EH (cell line): ENCODE measurements at regions not wholly inside any gene's neighbourhood (a gene's known extent, or its start where the extent isn't known, plus 50 kb on each side); places are given as distances from the start of the nearest gene placed in this dataset.

Experiments used
- DNase-seq: peaks from one replicate; pipeline ENCODE4 v3.0.0-alpha.2; 2015; ENCODE audit warnings: low read depth

DNA sequence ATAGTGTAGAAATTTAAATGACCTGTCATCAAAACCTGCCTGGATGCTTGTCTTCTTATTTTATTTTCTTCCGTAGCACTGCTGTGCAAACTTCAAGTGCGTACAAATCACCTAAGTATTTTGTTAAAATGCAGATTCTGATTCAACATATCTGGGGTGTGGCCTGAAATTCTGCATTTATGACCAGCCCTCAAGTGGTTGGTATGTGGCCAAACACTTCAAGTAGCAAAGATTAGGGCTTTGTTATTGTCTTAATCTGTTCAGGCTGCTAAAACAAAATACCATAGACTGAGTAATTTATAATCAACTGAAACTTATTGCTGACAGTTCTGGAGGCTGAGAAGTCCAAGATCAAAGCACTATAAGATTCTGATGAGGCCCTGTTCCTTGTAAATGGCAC is 97.6 kb upstream of the LRRC3B start:
- DNase-seq = no peak

DNA sequence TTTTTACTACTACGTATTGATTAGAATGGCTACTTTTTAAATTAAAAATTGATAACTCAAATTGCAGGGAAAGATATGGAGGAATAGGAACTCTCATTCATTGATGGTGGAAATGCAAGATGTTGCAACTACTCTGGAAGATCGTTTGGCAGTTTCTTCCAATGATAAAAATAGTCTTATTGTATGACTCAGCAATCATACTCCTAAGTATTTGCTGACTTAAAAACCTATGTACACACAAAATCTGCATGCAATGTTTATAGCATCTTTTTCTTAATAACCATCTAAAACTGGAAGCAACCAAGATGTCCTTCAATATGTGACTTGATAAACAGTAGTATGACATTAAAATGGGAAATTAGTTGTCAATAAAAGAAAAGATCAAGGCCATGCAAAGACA is 87.4 kb upstream of the LRRC3B start:
- no peak for DNase-seq

DNA sequence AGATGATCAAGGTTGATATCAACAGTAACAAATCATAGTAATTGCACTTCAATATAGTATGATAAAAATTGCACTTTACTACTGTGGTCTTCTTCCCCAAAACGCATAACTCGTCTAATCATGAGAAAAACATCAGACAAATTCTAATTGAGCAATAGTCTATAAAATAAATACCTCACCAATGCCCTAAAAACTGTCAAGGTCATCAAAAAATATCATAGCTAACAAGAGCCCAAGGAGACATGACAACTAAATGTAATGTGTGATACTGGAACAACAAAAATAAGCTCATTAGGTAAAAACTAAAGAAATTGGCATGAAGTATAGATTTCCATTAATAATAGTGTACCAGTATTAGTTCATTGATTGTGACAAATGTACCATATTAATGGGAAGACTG is 85.6 kb upstream of the LRRC3B start:
- DNase-seq = no peak

DNA sequence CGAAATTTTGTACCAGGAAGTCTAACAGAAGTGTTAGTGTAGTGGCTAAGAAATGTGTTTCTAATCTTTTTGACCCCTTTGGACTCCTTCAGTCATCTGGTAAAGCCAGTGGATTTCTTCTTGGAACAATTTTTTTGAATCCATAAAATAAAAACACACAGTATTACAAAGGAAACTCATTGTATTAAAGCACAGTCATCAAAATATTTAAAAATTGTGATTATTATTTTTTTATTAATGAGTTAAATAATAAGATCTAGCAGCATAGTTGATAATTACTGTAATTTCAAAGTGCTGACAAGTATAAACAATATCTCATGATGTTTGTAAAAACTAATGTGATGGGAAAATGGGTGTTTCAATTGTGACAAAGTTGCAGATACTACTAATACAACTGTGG is 72.2 kb upstream of the LRRC3B start:
- no peak for DNase-seq

DNA sequence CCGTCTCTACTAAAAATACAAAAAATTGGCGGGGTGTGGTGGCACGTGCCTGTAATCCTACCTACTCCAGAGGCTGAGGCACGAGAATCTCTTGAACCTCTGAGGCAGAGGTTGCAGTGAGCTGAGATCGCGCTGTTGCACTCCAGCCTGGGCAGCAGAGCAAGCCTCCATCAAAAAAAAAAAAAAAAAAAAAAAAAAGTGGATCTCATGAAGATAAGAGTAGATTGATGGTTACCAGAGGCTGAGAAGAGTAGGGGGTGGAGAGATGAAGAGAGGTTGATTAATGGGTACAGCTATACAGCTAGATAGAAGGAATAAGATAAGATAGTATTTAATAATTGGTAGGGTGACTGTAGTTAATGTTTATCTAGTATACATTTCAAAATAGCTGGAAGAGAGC is 65.9 kb upstream of the LRRC3B start:
- no peak for DNase-seq

DNA sequence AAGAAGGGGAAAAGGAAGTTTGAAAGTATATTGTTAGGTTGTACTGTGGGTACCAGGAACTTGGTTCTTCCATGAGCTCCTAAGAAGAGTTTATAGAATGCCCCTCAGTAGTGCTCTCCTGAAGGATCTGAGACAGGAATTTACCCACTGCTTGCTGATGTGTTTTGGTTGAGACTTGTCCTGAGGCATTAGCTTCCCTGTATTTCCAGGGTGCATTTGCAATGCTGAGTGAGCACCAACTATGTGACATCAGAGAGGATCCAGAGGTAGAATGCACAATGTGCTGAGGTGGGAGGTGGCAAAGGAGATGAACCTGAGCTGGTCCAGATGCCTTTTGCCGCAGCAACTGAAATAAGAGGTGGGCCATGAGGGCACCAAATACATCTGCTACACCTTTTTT is 64.3 kb upstream of the LRRC3B start:
- no peak for DNase-seq

DNA sequence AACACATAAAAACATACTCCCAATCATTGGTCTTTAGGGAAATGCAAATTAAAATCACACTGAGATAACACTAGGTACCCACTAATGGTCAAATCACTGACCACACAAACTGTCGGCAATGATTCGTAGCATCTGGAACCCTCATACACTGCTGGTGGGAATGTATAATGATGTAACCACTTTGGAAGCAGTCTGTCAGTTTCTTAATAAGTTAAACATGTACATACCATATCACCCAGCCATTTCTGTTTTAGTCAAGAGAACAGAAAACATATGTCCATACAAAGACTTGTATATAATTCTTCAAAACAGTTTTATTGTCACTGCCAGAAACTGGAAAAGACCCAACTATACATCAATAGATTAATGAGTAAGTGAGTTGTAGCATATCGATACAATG is 63.3 kb upstream of the LRRC3B start:
- DNase-seq = no peak

DNA sequence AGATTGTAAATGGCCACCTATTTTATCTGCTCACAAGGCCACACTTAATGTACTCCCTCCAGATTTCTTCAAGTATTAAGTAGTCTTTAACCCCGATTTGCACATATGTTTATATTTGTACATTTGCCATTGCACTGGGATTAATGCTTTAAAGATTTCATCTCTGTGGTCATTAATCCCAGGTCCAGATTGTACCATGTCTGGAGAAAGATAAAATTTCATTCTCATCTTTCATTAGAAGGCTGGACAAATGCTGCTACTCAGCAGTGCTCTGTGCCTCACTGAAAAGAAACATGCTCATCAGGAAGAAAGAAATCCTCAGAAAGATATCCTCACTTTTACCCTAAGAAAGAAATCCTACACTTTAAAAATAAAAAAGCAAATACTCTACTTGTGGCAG is 62.5 kb upstream of the LRRC3B start:
- DNase-seq = no peak

DNA sequence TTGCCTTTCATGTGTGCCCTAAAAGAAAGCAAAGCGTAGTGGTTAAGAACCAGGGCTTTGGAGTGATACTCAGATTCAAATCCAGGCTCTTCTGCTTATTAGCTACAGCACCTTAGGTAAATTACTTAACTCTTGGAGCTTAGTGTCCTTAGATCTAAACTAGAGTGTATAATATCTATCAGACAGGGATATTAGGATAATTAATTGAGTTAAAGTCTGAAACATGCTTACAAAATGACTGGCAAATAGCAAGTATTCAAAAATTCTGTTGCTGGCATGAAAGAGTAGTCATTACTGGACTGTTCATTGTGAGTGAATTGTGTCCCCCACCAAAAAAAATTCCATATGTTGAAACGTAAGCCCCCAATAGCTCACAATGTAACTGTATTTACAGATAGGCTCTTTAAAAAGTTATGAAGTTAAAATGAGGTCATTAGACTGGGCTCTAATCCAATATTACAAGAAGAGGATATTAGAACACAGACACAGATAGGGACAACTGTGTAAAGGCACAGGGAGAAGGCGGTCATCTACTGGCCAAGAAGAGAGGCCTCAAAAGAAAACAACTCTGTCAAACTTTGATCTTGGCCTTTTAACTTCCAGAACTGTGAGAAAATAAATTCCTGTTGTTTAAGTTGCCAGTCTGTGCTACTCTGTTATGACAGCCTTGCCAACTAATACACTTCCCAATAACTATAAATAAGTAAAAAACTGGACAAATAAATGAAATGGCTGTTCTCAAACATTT is 60.4 kb upstream of the LRRC3B start:
- no peak for DNase-seq
